T-cell (primary cell): ENCODE measurements at regions not wholly inside any gene's neighbourhood (a gene's known extent, or its start where the extent isn't known, plus 50 kb on each side); places are given as distances from the start of the nearest gene placed in this dataset.

Experiments
- ATAC-seq, 4 experiments: fragments of 200-7000 bp in 3 of 4; fragments of 150-1000 bp in 1 of 4; cut with Tn5 transposase; replicated peaks in 1 of 4; 1 replicate in 3 of 4; 2 replicates in 1 of 4; pipeline ENCODE4 v1.10.0; 2021; ENCODE audit warnings: moderate library complexity in 3 of 4, mild to moderate bottlenecking in 2 of 4, moderate number of reproducible peaks in 1 of 4
- CTCF ChIA-PET, 2 donors: fragments of 300-600 bp; sonication (Branson Sonifier 250); formaldehyde crosslinking; loops; one replicate each; lab custom pipeline; 2022; ENCODE audit warnings: antibody characterized with exemption in 2 of 2; lab: Charles Lee
- POLR2A ChIA-PET, 2 donors: fragments of 300-600 bp; sonication (Branson Sonifier 250); formaldehyde crosslinking; loops; one replicate each; lab custom pipeline; 2022; ENCODE audit warnings: antibody characterized with exemption in 2 of 2; lab: Charles Lee
- DNase-seq, 35 experiments: peaks; one replicate each; pipeline versions ENCODE4 v3.0.0 to v3.0.0-alpha.2; 2013 to 2023
- H3K27ac ChIP-seq: one replicate; pipeline ENCODE4 v1.5.1; 2013; ENCODE audit warnings: low read length
- H3K27me3 ChIP-seq, 2 experiments: replicated peaks in 1 of 2; 1 replicate in 1 of 2; 2 replicates in 1 of 2; pipeline versions ENCODE4 v1.6.1 to v1.7.0; 2013; ENCODE audit warnings: low read length in 1 of 2, mixed read lengths in 1 of 2; ENCODE audit not compliant: control insufficient read depth in 2 of 2, insufficient read depth in 2 of 2; ENCODE audit errors: extremely low read depth in 1 of 2
- H3K36me3 ChIP-seq, 2 donors: 1 replicate in 1 of 2; 2 replicates in 1 of 2; pipeline versions ENCODE4 v1.6.1 to v1.7.0; 2013; ENCODE audit warnings: low read length in 1 of 2; ENCODE audit not compliant: control insufficient read depth in 2 of 2, insufficient read depth in 1 of 2; ENCODE audit errors: extremely low read depth in 1 of 2
- H3K4me1 ChIP-seq, 2 experiments: 1 replicate in 1 of 2; 2 replicates in 1 of 2; pipeline versions ENCODE4 v1.6.1 to v1.7.0; 2013; ENCODE audit warnings: low read length in 2 of 2, mixed read lengths in 1 of 2; ENCODE audit not compliant: insufficient read depth in 2 of 2, control insufficient read depth in 1 of 2; ENCODE audit errors: extremely low read depth in 1 of 2
- H3K4me3 ChIP-seq, 2 donors: 1 replicate in 1 of 2; 2 replicates in 1 of 2; pipeline versions ENCODE4 v1.5.1 to v1.7.0; 2013; ENCODE audit warnings: mild to moderate bottlenecking in 2 of 2, low read length in 1 of 2, moderate library complexity in 1 of 2; ENCODE audit not compliant: control insufficient read depth in 1 of 2; ENCODE audit errors: extremely low read depth in 1 of 2
- H3K9me3 ChIP-seq: 2 replicates; pipeline ENCODE4 v1.7.0; 2013
- H3K27ac Mint-ChIP-seq, 2 donors: one replicate each; pipeline ENCODE4 v1.8.0; 2020 to 2021; ENCODE audit warnings: mild to moderate bottlenecking in 2 of 2, mixed read lengths in 2 of 2
- H3K27me3 Mint-ChIP-seq, 2 donors: one replicate each; pipeline ENCODE4 v1.8.0; 2021 to 2022; ENCODE audit warnings: mixed read lengths in 2 of 2
- H3K36me3 Mint-ChIP-seq: one replicate; pipeline ENCODE4 v1.8.0; 2021; ENCODE audit warnings: mixed read lengths
- H3K4me1 Mint-ChIP-seq, 3 donors: one replicate each; pipeline ENCODE4 v1.8.0; 2020 to 2022; ENCODE audit warnings: mixed read lengths in 3 of 3, mild to moderate bottlenecking in 1 of 3
- H3K4me3 Mint-ChIP-seq, 3 donors: one replicate each; pipeline ENCODE4 v1.8.0; 2020 to 2022; ENCODE audit warnings: mild to moderate bottlenecking in 3 of 3, mixed read lengths in 3 of 3, moderate library complexity in 3 of 3
- H3K9me3 Mint-ChIP-seq, 3 donors: one replicate each; pipeline ENCODE4 v1.8.0; 2020 to 2022; ENCODE audit warnings: mixed read lengths in 3 of 3
- WGBS: methylation state at CpG from one replicate; pipeline ENCODE4 v1.1.5; 2013; ENCODE audit warnings: missing lambda C conversion rate; ENCODE audit not compliant: insufficient coverage; 5-methylcytosine and 5-hydroxymethylcytosine counted together

- no peaks in the 10 kb centered on the region for H3K9me3 ChIP-seq
- no peaks in the 10 kb centered on the region for H3K36me3 ChIP-seq
- Mint-ChIP-seq H3K4me1 (no peaks in the 10 kb centered on the region), H3K27ac (no peak overlapping the region), H3K9me3 (peaks cover 5 to 11% (median 7%) of the 10 kb centered on the region in 3 donors), H3K36me3 (no peaks in the 10 kb centered on the region), H3K27me3 (no peaks in the 10 kb centered on the region), H3K4me3 (no peak overlapping the region)
- H3K4me3 ChIP-seq: no peak overlapping the region
- no peak overlapping the region for H3K27ac ChIP-seq
- ChIA-PET POLR2A (no interaction called here), CTCF (no interaction called here)
- ATAC-seq (no peak), DNase-seq (no peak)
- no CpG with 5 or more reads among the region's 4 CpGs for WGBS
- H3K27me3 ChIP-seq: no peaks in the 10 kb centered on the region
- H3K4me1 ChIP-seq: no peaks in the 10 kb centered on the region
These were observed 394.3 kb downstream of the TGFB2 start for GRCh38 chr1:218739426-218739825.

GRCh38 chr1:218741852-218742251 is 396.7 kb downstream of the TGFB2 start:
- CTCF ChIA-PET: no interaction called here
- ATAC-seq (no peak), DNase-seq (no peak)
- no peaks in the 10 kb centered on the region for H3K36me3 Mint-ChIP-seq
- no peaks in the 10 kb centered on the region for H3K27me3 Mint-ChIP-seq
- no peak overlapping the region for H3K27ac ChIP-seq
- no peaks in the 10 kb centered on the region for H3K4me1 ChIP-seq
- no peak overlapping the region for H3K4me3 ChIP-seq
- no peaks in the 10 kb centered on the region for H3K27me3 ChIP-seq
- no peaks in the 10 kb centered on the region for H3K9me3 ChIP-seq
- H3K9me3 Mint-ChIP-seq: peaks cover 5 to 18% (median 11%) of the 10 kb centered on the region in 3 donors
- no CpG with 5 or more reads among the region's 3 CpGs for WGBS
- H3K27ac Mint-ChIP-seq: no peak overlapping the region
- H3K36me3 ChIP-seq: no peaks in the 10 kb centered on the region
- POLR2A ChIA-PET: no interaction called here
- H3K4me3 Mint-ChIP-seq: no peak overlapping the region
- H3K4me1 Mint-ChIP-seq: no peaks in the 10 kb centered on the region

GRCh38 chr1:218742467-218743262 is 397.5 kb downstream of the TGFB2 start:
- DNase-seq (no peak), ATAC-seq (no peak)
- H3K4me1 ChIP-seq: no peaks in the 10 kb centered on the region
- Mint-ChIP-seq H3K4me1 (no peaks in the 10 kb centered on the region), H3K4me3 (no peak overlapping the region), H3K36me3 (no peaks in the 10 kb centered on the region), H3K9me3 (peaks cover 5 to 22% (median 8%) of the 10 kb centered on the region in 3 donors), H3K27me3 (no peaks in the 10 kb centered on the region), H3K27ac (no peak overlapping the region)
- ChIA-PET CTCF (no interaction called here), POLR2A (no interaction called here)
- H3K27me3 ChIP-seq: no peaks in the 10 kb centered on the region
- H3K36me3 ChIP-seq: no peaks in the 10 kb centered on the region
- no peak overlapping the region for H3K27ac ChIP-seq
- no peak overlapping the region for H3K4me3 ChIP-seq
- H3K9me3 ChIP-seq: no peaks in the 10 kb centered on the region
- WGBS: 65% methylated on average over 4 of the region's 6 CpGs

GRCh38 chr1:218743861-218744505 is 398.8 kb downstream of the TGFB2 start:
- no peak for ATAC-seq
- CTCF ChIA-PET: no interaction called here
- no peaks in the 10 kb centered on the region for H3K27me3 ChIP-seq

GRCh38 chr1:218748071-218748470 is 402.9 kb downstream of the TGFB2 start:
- Histone ChIP-seq H3K36me3 (no peaks in the 10 kb centered on the region), H3K9me3 (no peaks in the 10 kb centered on the region), H3K4me3 (no peak overlapping the region), H3K4me1 (no peaks in the 10 kb centered on the region), H3K27ac (no peak overlapping the region), H3K27me3 (no peaks in the 10 kb centered on the region)
- DNase-seq (no peak), ATAC-seq (no peak)
- Mint-ChIP-seq H3K27ac (no peak overlapping the region), H3K9me3 (peaks cover 4 to 37% (median 8%) of the 10 kb centered on the region in 3 donors), H3K4me3 (no peak overlapping the region), H3K27me3 (no peaks in the 10 kb centered on the region), H3K36me3 (no peaks in the 10 kb centered on the region), H3K4me1 (no peaks in the 10 kb centered on the region)
- POLR2A ChIA-PET: interaction anchor here in 1 of 2 donors (0.5 kb wide), 1 partner anchor 121 kb away, joined by 3 read pairs; no protein-coding TSS in a partner anchor
- CTCF ChIA-PET: interaction anchor here in 1 of 2 donors (0.6 kb wide), 2 partner anchors 55 to 169 kb away, joined by 3 to 4 read pairs; no protein-coding TSS in a partner anchor
- WGBS: no CpG with 5 or more reads among the region's 1 CpG

More at GRCh38 chr1:218743861-218744505, 398.8 kb downstream of the TGFB2 start:
- POLR2A ChIA-PET: no interaction called here
- Mint-ChIP-seq H3K4me3 (no peak overlapping the region), H3K9me3 (peaks cover 8 to 22% (median 10%) of the 10 kb centered on the region in 3 donors), H3K27me3 (no peaks in the 10 kb centered on the region), H3K27ac (no peak overlapping the region), H3K36me3 (no peaks in the 10 kb centered on the region), H3K4me1 (no peaks in the 10 kb centered on the region)
- whole genome bisulfite sequencing: 80% methylated on average over 4 of the region's 4 CpGs
- Histone ChIP-seq H3K27ac (no peak overlapping the region), H3K36me3 (no peaks in the 10 kb centered on the region), H3K4me3 (no peak overlapping the region), H3K9me3 (no peaks in the 10 kb centered on the region), H3K4me1 (no peaks in the 10 kb centered on the region)
- DNase-seq: no peak

- Histone ChIP-seq H3K27ac (no peak overlapping the region), H3K9me3 (no peaks in the 10 kb centered on the region), H3K27me3 (no peaks in the 10 kb centered on the region), H3K36me3 (no peaks in the 10 kb centered on the region), H3K4me1 (no peaks in the 10 kb centered on the region), H3K4me3 (no peak overlapping the region)
- no peaks in the 10 kb centered on the region for H3K27me3 Mint-ChIP-seq
- no peaks in the 10 kb centered on the region for H3K4me1 Mint-ChIP-seq
- peaks cover 0 to 23% (median 8%) of the 10 kb centered on the region in 3 donors for H3K9me3 Mint-ChIP-seq
- H3K27ac Mint-ChIP-seq: no peak overlapping the region
- CTCF ChIA-PET: no interaction called here
- H3K36me3 Mint-ChIP-seq: no peaks in the 10 kb centered on the region
- no peak overlapping the region for H3K4me3 Mint-ChIP-seq
- ATAC-seq (no peak), DNase-seq (no peak)
- POLR2A ChIA-PET: no interaction called here
- WGBS: 96% methylated on average over 8 of the region's 16 CpGs
These were observed 405.3 kb downstream of the TGFB2 start for GRCh38 chr1:218750216-218750970.
